Activated CD8-positive, alpha-beta memory T cell treated with anti-CD3 and anti-CD28 coated beads for 36 hours (primary cell): ENCODE measurements at regions not wholly inside any gene's neighbourhood (a gene's known extent, or its start where the extent isn't known, plus 50 kb on each side); places are given as distances from the start of the nearest gene placed in this dataset.
"Not testable (repeated sequence)": the region's sequence is repeated elsewhere in the genome, so short reads cannot be mapped to it uniquely, and the experiment has no call there.

ENCODE experiments used
- CTCF ChIA-PET: fragments of 350-600 bp; sonication (Branson Sonifier 250); formaldehyde crosslinking; loops from one replicate; lab custom pipeline; 2021; ENCODE audit warnings: antibody characterized with exemption; lab: Charles Lee
- POLR2A ChIA-PET: fragments of 350-600 bp; sonication (Branson Sonifier 250); formaldehyde crosslinking; loops from one replicate; lab custom pipeline; 2021; ENCODE audit warnings: antibody characterized with exemption; lab: Charles Lee

- POLR2A ChIA-PET: no interaction called here
- CTCF ChIA-PET: no interaction called here
These were observed 776.7 kb downstream of the CDH11 start for GRCh38 chr16:64345142-64345541.

- CTCF ChIA-PET, POLR2A ChIA-PET: not testable (repeated sequence)
These were observed 777.9 kb downstream of the CDH11 start for GRCh38 chr16:64343820-64344443.

- ChIA-PET POLR2A (no interaction called here), CTCF (no interaction called here)
These were observed 778.6 kb downstream of the CDH11 start for GRCh38 chr16:64343061-64343819.

GRCh38 chr16:64341336-64341735 is 780.5 kb downstream of the CDH11 start:
- CTCF ChIA-PET: not testable (repeated sequence)

GRCh38 chr16:64339052-64339770 is 782.7 kb downstream of the CDH11 start:
- POLR2A ChIA-PET: no interaction called here
- CTCF ChIA-PET: no interaction called here

More at GRCh38 chr16:64341336-64341735, 780.5 kb downstream of the CDH11 start:
- POLR2A ChIA-PET: not testable (repeated sequence)

GRCh38 chr16:64321881-64322280 is 800.0 kb downstream of the CDH11 start:
- POLR2A ChIA-PET: no interaction called here

GRCh38 chr16:64321066-64321465 is 800.8 kb downstream of the CDH11 start:
- ChIA-PET CTCF (no interaction called here), POLR2A (no interaction called here)

More at GRCh38 chr16:64321881-64322280, 800.0 kb downstream of the CDH11 start:
- CTCF ChIA-PET: no interaction called here

GRCh38 chr16:64317601-64318000 is 804.3 kb downstream of the CDH11 start:
- POLR2A ChIA-PET: no interaction called here
- CTCF ChIA-PET: no interaction called here

- ChIA-PET POLR2A (no interaction called here), CTCF (no interaction called here)
These were observed 808.1 kb downstream of the CDH11 start for GRCh38 chr16:64313726-64314125.

- ChIA-PET CTCF (no interaction called here), POLR2A (no interaction called here)
These were observed 808.9 kb downstream of the CDH11 start for GRCh38 chr16:64312980-64313379.

- CTCF ChIA-PET: no interaction called here
- POLR2A ChIA-PET: no interaction called here
These were observed 809.6 kb downstream of the CDH11 start for GRCh38 chr16:64312292-64312691.

GRCh38 chr16:64311241-64311640 is 810.6 kb downstream of the CDH11 start:
- ChIA-PET CTCF (no interaction called here), POLR2A (no interaction called here)

GRCh38 chr16:64309398-64310110 is 812.3 kb downstream of the CDH11 start:
- CTCF ChIA-PET: no interaction called here
- POLR2A ChIA-PET: no interaction called here

- ChIA-PET CTCF (no interaction called here), POLR2A (no interaction called here)
These were observed 813.1 kb downstream of the CDH11 start for GRCh38 chr16:64308721-64309120.

- ChIA-PET CTCF (no interaction called here), POLR2A (no interaction called here)
These were observed 814.4 kb downstream of the CDH11 start for GRCh38 chr16:64307431-64307830.

GRCh38 chr16:64305663-64306062 is 816.2 kb downstream of the CDH11 start:
- POLR2A ChIA-PET: no interaction called here
- CTCF ChIA-PET: no interaction called here

- ChIA-PET CTCF (no interaction called here), POLR2A (no interaction called here)
These were observed 816.9 kb downstream of the CDH11 start for GRCh38 chr16:64304951-64305350.

GRCh38 chr16:64304396-64304795 is 817.5 kb downstream of the CDH11 start:
- ChIA-PET CTCF (no interaction called here), POLR2A (no interaction called here)

GRCh38 chr16:64297863-64298600 is 823.8 kb downstream of the CDH11 start:
- POLR2A ChIA-PET: no interaction called here

More at GRCh38 chr16:64297863-64298600, 823.8 kb downstream of the CDH11 start:
- CTCF ChIA-PET: no interaction called here
